ENCODE measurements at regions not wholly inside any gene's neighbourhood (a gene's known extent, or its start where the extent isn't known, plus 50 kb on each side); places are given as distances from the start of the nearest gene placed in this dataset.

DNA sequence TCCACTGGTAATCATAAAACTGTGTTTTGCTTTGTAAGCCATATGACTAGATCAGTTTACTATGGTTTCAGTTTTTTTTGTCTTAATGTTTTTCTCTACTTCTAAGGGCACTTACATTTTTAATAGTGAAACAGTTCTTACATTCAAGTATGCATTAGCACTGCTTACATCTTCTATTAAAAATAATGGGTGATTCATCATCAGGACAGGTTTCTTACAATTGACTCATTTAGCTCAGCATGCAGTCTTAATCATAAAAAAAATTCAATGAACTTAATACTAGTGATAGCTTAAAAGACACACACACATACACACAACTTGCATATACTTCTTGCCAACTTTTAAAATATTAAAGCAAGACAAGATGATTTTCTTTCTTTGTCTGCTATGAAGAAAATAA lies 845.7 kb upstream of the USP15 start:
- TF ChIP-seq CTCF (tag by site-specific recombination; IDR thresholded peaks at IDR 0.05) (no peak), ZNF707 (tag by site-specific recombination; IDR thresholded peaks at IDR 0.05) (no peak)
- TF ChIP-seq, protein P1, sequence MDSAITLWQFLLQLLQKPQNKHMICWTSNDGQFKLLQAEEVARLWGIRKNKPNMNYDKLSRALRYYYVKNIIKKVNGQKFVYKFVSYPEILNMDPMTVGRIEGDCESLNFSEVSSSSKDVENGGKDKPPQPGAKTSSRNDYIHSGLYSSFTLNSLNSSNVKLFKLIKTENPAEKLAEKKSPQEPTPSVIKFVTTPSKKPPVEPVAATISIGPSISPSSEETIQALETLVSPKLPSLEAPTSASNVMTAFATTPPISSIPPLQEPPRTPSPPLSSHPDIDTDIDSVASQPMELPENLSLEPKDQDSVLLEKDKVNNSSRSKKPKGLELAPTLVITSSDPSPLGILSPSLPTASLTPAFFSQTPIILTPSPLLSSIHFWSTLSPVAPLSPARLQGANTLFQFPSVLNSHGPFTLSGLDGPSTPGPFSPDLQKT (IDR thresholded peaks at IDR 0.05; ENCODE audit: borderline replicate concordance, low read depth, low read length): no peak

Data from HEK293 (cell line).